ENCODE measurements at regions not wholly inside any gene's neighbourhood (a gene's known extent, or its start where the extent isn't known, plus 50 kb on each side); places are given as distances from the start of the nearest gene placed in this dataset.
A peak's percentile ranks its signal among the peaks of the same experiment; 100 is the strongest.

- WGBS, 2 donors = 92 to 93% methylated on average over 3 of the region's 3 CpGs
- TF ChIP-seq POLR2A (IDR thresholded peaks at IDR 0.05) (no peak), CTCF (IDR thresholded peaks at IDR 0.05) (no peak)
- intact Hi-C loops (cut with DNase I) = no loop called here
- Histone ChIP-seq H3K4me1 (no peaks in the 10 kb centered on the region), H3K27me3 (no peaks in the 10 kb centered on the region), H3K27ac (no peak overlapping the region), H3K36me3 (no peaks in the 10 kb centered on the region), H3K4me3 (replicated peaks in 1 of 3) (no peak overlapping the region), H3K9me3 (no peaks in the 10 kb centered on the region)
- DNase-seq = no peak
Observed at GRCh38 chr15:97870771-97871170, 89.7 kb upstream of the ARRDC4 start.

GRCh38 chr15:97874139-97874538, 86.4 kb upstream of the ARRDC4 start:
- no peaks in the 10 kb centered on the region for H3K36me3 ChIP-seq
- intact Hi-C loops (cut with DNase I) = no loop called here
- no peak for DNase-seq
- TF ChIP-seq CTCF (IDR thresholded peaks at IDR 0.05) (no peak), POLR2A (IDR thresholded peaks at IDR 0.05) (no peak)
- H3K4me3 ChIP-seq (replicated peaks in 1 of 3) = no peak overlapping the region
- H3K27ac ChIP-seq = no peak overlapping the region
- H3K27me3 ChIP-seq = no peaks in the 10 kb centered on the region
- WGBS, 2 donors = 81 to 87% methylated on average over 12 of the region's 12 CpGs
- H3K4me1 ChIP-seq = no peaks in the 10 kb centered on the region
- H3K9me3 ChIP-seq = no peaks in the 10 kb centered on the region

- TF ChIP-seq CTCF (IDR thresholded peaks at IDR 0.05) (no peak), POLR2A (IDR thresholded peaks at IDR 0.05) (no peak)
- Histone ChIP-seq H3K27ac (no peak overlapping the region), H3K4me1 (no peaks in the 10 kb centered on the region), H3K9me3 (no peaks in the 10 kb centered on the region), H3K27me3 (no peaks in the 10 kb centered on the region), H3K36me3 (no peaks in the 10 kb centered on the region), H3K4me3 (replicated peaks in 1 of 3) (no peak overlapping the region)
- intact Hi-C loops (cut with DNase I) = no loop called here
- WGBS, 2 donors = 60 to 72% methylated on average over 6 of the region's 6 CpGs
- no peak for DNase-seq
Observed at GRCh38 chr15:97875025-97875512, 85.4 kb upstream of the ARRDC4 start.

- intact Hi-C loops (cut with DNase I) = no loop called here
- WGBS, 2 donors = 47 to 76% methylated on average over 24 to 46 of the region's 49 CpGs
- TF ChIP-seq POLR2A (IDR thresholded peaks at IDR 0.05) (peak in 1 of 2 donors; percentile 58), CTCF (IDR thresholded peaks at IDR 0.05) (peak in 2 of 6 experiments; percentile 25 to 51)
- no peak overlapping the region for H3K4me3 ChIP-seq (replicated peaks in 1 of 3)
- no peaks in the 10 kb centered on the region for H3K27me3 ChIP-seq
- no peaks in the 10 kb centered on the region for H3K4me1 ChIP-seq
- no peak overlapping the region for H3K27ac ChIP-seq
- no peaks in the 10 kb centered on the region for H3K36me3 ChIP-seq
- no peaks in the 10 kb centered on the region for H3K9me3 ChIP-seq
- DNase-seq = peak; percentile 47 to 59
Observed at GRCh38 chr15:97875513-97876280, 84.8 kb upstream of the ARRDC4 start.

- DNase-seq = no peak
- Histone ChIP-seq H3K9me3 (no peaks in the 10 kb centered on the region), H3K4me3 (replicated peaks in 1 of 3) (no peak overlapping the region), H3K27me3 (no peaks in the 10 kb centered on the region), H3K4me1 (no peaks in the 10 kb centered on the region), H3K36me3 (no peaks in the 10 kb centered on the region), H3K27ac (no peak overlapping the region)
- 87 to 89% methylated on average over 10 of the region's 10 CpGs for WGBS, 2 donors
- TF ChIP-seq POLR2A (IDR thresholded peaks at IDR 0.05) (no peak), CTCF (IDR thresholded peaks at IDR 0.05) (no peak)
- intact Hi-C loops (cut with DNase I) = no loop called here
Observed at GRCh38 chr15:97876281-97876675, 84.2 kb upstream of the ARRDC4 start.

Data from thyroid gland (tissue), 4 donors.